Gastrocnemius medialis (tissue), 4 donors: ENCODE measurements at regions not wholly inside any gene's neighbourhood (a gene's known extent, or its start where the extent isn't known, plus 50 kb on each side); places are given as distances from the start of the nearest gene placed in this dataset.

Source experiments
- POLR2A ChIP-seq, 2 donors: fragments of 450-650 bp; IDR thresholded peaks; one replicate each; pipeline ENCODE4 v1.6.1; 2017; ENCODE audit warnings: antibody characterized with exemption in 2 of 2, mild to moderate bottlenecking in 2 of 2, moderate library complexity in 2 of 2
- TF ChIP-seq, protein P1 (sequence below), 5 experiments: fragments of 450-650 bp in 3 of 5; fragments of 200-600 bp in 2 of 5; sonication (generic) in 2 of 5; IDR thresholded peaks in 4 of 5; conservative IDR thresholded peaks in 1 of 5; 1 replicate in 4 of 5; 2 replicates in 1 of 5; pipeline ENCODE4 v1.5.1; 2016 to 2019; ENCODE audit warnings: antibody characterized with exemption in 5 of 5, mild to moderate bottlenecking in 3 of 5, moderate library complexity in 3 of 5

GRCh38 chr11:110027627-110028371 is 65.4 kb upstream of the ZC3H12C start:
- TF ChIP-seq, protein P1, sequence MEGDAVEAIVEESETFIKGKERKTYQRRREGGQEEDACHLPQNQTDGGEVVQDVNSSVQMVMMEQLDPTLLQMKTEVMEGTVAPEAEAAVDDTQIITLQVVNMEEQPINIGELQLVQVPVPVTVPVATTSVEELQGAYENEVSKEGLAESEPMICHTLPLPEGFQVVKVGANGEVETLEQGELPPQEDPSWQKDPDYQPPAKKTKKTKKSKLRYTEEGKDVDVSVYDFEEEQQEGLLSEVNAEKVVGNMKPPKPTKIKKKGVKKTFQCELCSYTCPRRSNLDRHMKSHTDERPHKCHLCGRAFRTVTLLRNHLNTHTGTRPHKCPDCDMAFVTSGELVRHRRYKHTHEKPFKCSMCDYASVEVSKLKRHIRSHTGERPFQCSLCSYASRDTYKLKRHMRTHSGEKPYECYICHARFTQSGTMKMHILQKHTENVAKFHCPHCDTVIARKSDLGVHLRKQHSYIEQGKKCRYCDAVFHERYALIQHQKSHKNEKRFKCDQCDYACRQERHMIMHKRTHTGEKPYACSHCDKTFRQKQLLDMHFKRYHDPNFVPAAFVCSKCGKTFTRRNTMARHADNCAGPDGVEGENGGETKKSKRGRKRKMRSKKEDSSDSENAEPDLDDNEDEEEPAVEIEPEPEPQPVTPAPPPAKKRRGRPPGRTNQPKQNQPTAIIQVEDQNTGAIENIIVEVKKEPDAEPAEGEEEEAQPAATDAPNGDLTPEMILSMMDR (IDR thresholded peaks at IDR 0.05 in 4 of 5, conservative IDR thresholded peaks at IDR 0.05 in 1 of 5) = no peak
- TF ChIP-seq POLR2A (IDR thresholded peaks at IDR 0.05) = no peak
